ENCODE measurements at regions not wholly inside any gene's neighbourhood (a gene's known extent, or its start where the extent isn't known, plus 50 kb on each side); places are given as distances from the start of the nearest gene placed in this dataset.
A peak's percentile ranks its signal among the peaks of the same experiment; 100 is the strongest.

- ATAC-seq (no peak), DNase-seq (no peak)
- Histone ChIP-seq H3K36me3 (no peaks in the 10 kb centered on the region), H3K27ac (no peak overlapping the region), H3K4me3 (no peak overlapping the region), H3K4me1 (peaks cover 21% of the 10 kb centered on the region), H3K27me3 (ENCODE audit: low read depth) (no peaks in the 10 kb centered on the region), H3K9me3 (no peaks in the 10 kb centered on the region)
- intact Hi-C loops (cut with DNase I): no loop called here
- no peak for TF ChIP-seq CTCF (IDR thresholded peaks at IDR 0.05)
Measured at GRCh38 chr2:236712961-236713673, 143.5 kb downstream of the ACKR3 start.

GRCh38 chr2:236714080-236714479, 144.5 kb downstream of the ACKR3 start:
- Histone ChIP-seq H3K4me1 (peaks cover 21% of the 10 kb centered on the region), H3K36me3 (no peaks in the 10 kb centered on the region), H3K27ac (no peak overlapping the region), H3K27me3 (ENCODE audit: low read depth) (no peaks in the 10 kb centered on the region), H3K9me3 (no peaks in the 10 kb centered on the region), H3K4me3 (no peak overlapping the region)
- no peak for TF ChIP-seq CTCF (IDR thresholded peaks at IDR 0.05)
- intact Hi-C loops (cut with DNase I): no loop called here
- no peak for DNase-seq
- ATAC-seq: peak; percentile 34 to 40

- no peak overlapping the region for H3K27ac ChIP-seq
- H3K4me3 ChIP-seq: no peak overlapping the region
- ATAC-seq (peak; percentile 45 to 50), DNase-seq (no peak)
- intact Hi-C loops (cut with DNase I): no loop called here
- no peak for TF ChIP-seq CTCF (IDR thresholded peaks at IDR 0.05)
- no peaks in the 10 kb centered on the region for H3K9me3 ChIP-seq
- no peaks in the 10 kb centered on the region for H3K36me3 ChIP-seq
- peaks cover 21% of the 10 kb centered on the region for H3K4me1 ChIP-seq
- H3K27me3 ChIP-seq (ENCODE audit: low read depth): no peaks in the 10 kb centered on the region
Measured at GRCh38 chr2:236715077-236715476, 145.5 kb downstream of the ACKR3 start.

GRCh38 chr2:236715491-236715961, 145.9 kb downstream of the ACKR3 start:
- intact Hi-C loops (cut with DNase I): no loop called here
- no peaks in the 10 kb centered on the region for H3K27me3 ChIP-seq (ENCODE audit: low read depth)
- H3K4me1 ChIP-seq: peaks cover 21% of the 10 kb centered on the region
- no peak for TF ChIP-seq CTCF (IDR thresholded peaks at IDR 0.05)
- no peaks in the 10 kb centered on the region for H3K9me3 ChIP-seq
- DNase-seq (no peak), ATAC-seq (peak in 1 of 2 donors; percentile 15)
- no peak overlapping the region for H3K27ac ChIP-seq
- H3K4me3 ChIP-seq: no peak overlapping the region
- no peaks in the 10 kb centered on the region for H3K36me3 ChIP-seq

- intact Hi-C loops (cut with DNase I): no loop called here
- no peaks in the 10 kb centered on the region for H3K9me3 ChIP-seq
- no peak overlapping the region for H3K27ac ChIP-seq
- no peaks in the 10 kb centered on the region for H3K27me3 ChIP-seq (ENCODE audit: low read depth)
- no peak overlapping the region for H3K4me3 ChIP-seq
- TF ChIP-seq CTCF (IDR thresholded peaks at IDR 0.05): no peak
- H3K4me1 ChIP-seq: peaks cover 14% of the 10 kb centered on the region
- DNase-seq (no peak), ATAC-seq (no peak)
- no peaks in the 10 kb centered on the region for H3K36me3 ChIP-seq
Measured at GRCh38 chr2:236717120-236717519, 147.5 kb downstream of the ACKR3 start.

All from lower lobe of right lung (tissue), 2 donors.